ENCODE measurements at regions not wholly inside any gene's neighbourhood (a gene's known extent, or its start where the extent isn't known, plus 50 kb on each side); places are given as distances from the start of the nearest gene placed in this dataset.

GRCh38 chr3:103729547-103729946, 1294.7 kb downstream of the ZPLD1 start:
- H2BK12ac ChIP-seq (ENCODE audit: low read depth, low read length): no peak overlapping the region
- H3K36me3 ChIP-seq (ENCODE audit: control insufficient read depth in 2 of 4, insufficient read depth in 4 of 4, low read length in 3 of 4): no peaks in the 10 kb centered on the region
- H3K27ac ChIP-seq (ENCODE audit: low read depth, low read length): no peak overlapping the region
- H3K56ac ChIP-seq (replicated peaks; ENCODE audit: insufficient read length, low read depth, low read length): no peak overlapping the region
- no peaks in the 10 kb centered on the region for H3K79me2 ChIP-seq (ENCODE audit: control insufficient read depth in 1 of 2, insufficient read depth in 2 of 2, low read length in 2 of 2)
- H3K4me3 ChIP-seq (ENCODE audit: extremely low read depth in 1 of 4, insufficient read depth in 2 of 4, low read depth in 3 of 4, low read length in 4 of 4): no peak overlapping the region
- H4K91ac ChIP-seq (replicated peaks; ENCODE audit: insufficient read length, low read length): no peak overlapping the region
- no peak overlapping the region for H3K23ac ChIP-seq (ENCODE audit: insufficient read length)
- no peaks in the 10 kb centered on the region for H3K27me3 ChIP-seq (replicated peaks in 1 of 4; ENCODE audit: control insufficient read depth in 3 of 4, extremely low read depth in 1 of 4, insufficient read depth in 3 of 4, low read length in 3 of 4)
- CTCF ChIA-PET (ENCODE audit: partially characterized antibody): no interaction called here
- H2BK20ac ChIP-seq (ENCODE audit: low read length): no peak overlapping the region
- H2BK120ac ChIP-seq (replicated peaks; ENCODE audit: low read depth, low read length): no peak overlapping the region
- H3K4ac ChIP-seq (replicated peaks; ENCODE audit: insufficient read length, low read depth, low read length): no peak overlapping the region
- POLR2A ChIA-PET (ENCODE audit: partially characterized antibody): no interaction called here
- H2AFZ ChIP-seq (ENCODE audit: low read length): no peak overlapping the region
- no peak for FAIRE-seq
- no peaks in the 10 kb centered on the region for H3K9me3 ChIP-seq (ENCODE audit: insufficient read depth in 2 of 2, low read depth in 1 of 2, low read length in 1 of 2)
- H3K79me1 ChIP-seq (ENCODE audit: low read depth, low read length): no peaks in the 10 kb centered on the region
- no peaks in the 10 kb centered on the region for H3K23me2 ChIP-seq (ENCODE audit: low read depth, low read length)
- no peaks in the 10 kb centered on the region for H4K20me1 ChIP-seq (replicated peaks in 1 of 2; ENCODE audit: control insufficient read depth in 1 of 2, insufficient read depth in 2 of 2, low read length in 2 of 2)
- WGBS, 2 experiments (ENCODE audit: extremely low coverage in 1 of 2, insufficient coverage in 1 of 2, insufficient read length in 1 of 2, insufficient replicate concordance in 2 of 2, low coverage in 1 of 2, low lambda C conversion rate in 2 of 2, missing lambda C conversion rate in 1 of 2): 85% methylated on average over 3 of the region's 3 CpGs; no CpG with 5 or more reads in 1 of the 2 experiments
- H3K4me2 ChIP-seq (ENCODE audit: insufficient read depth in 1 of 2, low read depth in 2 of 2, low read length in 2 of 2): no peak overlapping the region
- no peak overlapping the region for H3K14ac ChIP-seq (ENCODE audit: insufficient read length)
- no peak overlapping the region for H2BK5ac ChIP-seq (ENCODE audit: low read depth, low read length)
- DNase-seq (ENCODE audit: low read depth in 1 of 2, low spot score in 2 of 2): no peak
- H4K8ac ChIP-seq (ENCODE audit: extremely low read depth, insufficient read depth, low read length): no peak overlapping the region
- no peak overlapping the region for H3K18ac ChIP-seq (ENCODE audit: extremely low read depth, low read length)
- no peak overlapping the region for H4K5ac ChIP-seq (ENCODE audit: insufficient read length, low read depth, low read length)
- no peak overlapping the region for H2AK5ac ChIP-seq (ENCODE audit: low read depth, low read length)
- no peaks in the 10 kb centered on the region for H3K4me1 ChIP-seq (replicated peaks in 1 of 4; ENCODE audit: control insufficient read depth in 3 of 4, insufficient read depth in 4 of 4, low read length in 3 of 4)
- H3K9ac ChIP-seq (replicated peaks in 1 of 4; ENCODE audit: extremely low read depth in 1 of 4, low read depth in 3 of 4, low read length in 3 of 4): no peak overlapping the region
- H2BK15ac ChIP-seq (ENCODE audit: low read length): no peak overlapping the region
- TF ChIP-seq RFX5 (IDR thresholded peaks at IDR 0.05; ENCODE audit: borderline replicate concordance, low read depth, low read length) (no peak), KDM4A (IDR thresholded peaks at IDR 0.05; ENCODE audit: low read depth, low read length, severe bottlenecking) (no peak), SAP30 (IDR thresholded peaks at IDR 0.05; ENCODE audit: insufficient read depth, insufficient replicate concordance, low read length) (no peak), PHF8 (conservative IDR thresholded peaks at IDR 0.05; ENCODE audit: low read depth, low read length) (no peak), CBX8 (IDR thresholded peaks at IDR 0.05; ENCODE audit: borderline replicate concordance, low read depth, low read length) (no peak), KDM1A (IDR thresholded peaks at IDR 0.05; ENCODE audit: borderline replicate concordance, low read length) (no peak), CBX5 (IDR thresholded peaks at IDR 0.05; ENCODE audit: low read depth, low read length) (no peak), HDAC2 (IDR thresholded peaks at IDR 0.05; ENCODE audit: borderline replicate concordance in 1 of 2, low read depth in 2 of 2, low read length in 2 of 2) (no peak), E2F6 (IDR thresholded peaks at IDR 0.05) (no peak), TAF7 (optimal IDR thresholded peaks at IDR 0.05; ENCODE audit: borderline replicate concordance, low read depth, low read length) (no peak), SP4 (IDR thresholded peaks at IDR 0.05; ENCODE audit: low read length) (no peak), CREB1 (IDR thresholded peaks at IDR 0.05) (no peak), MAFK (IDR thresholded peaks at IDR 0.05; ENCODE audit: low read depth, low read length) (no peak), CEBPB (IDR thresholded peaks at IDR 0.05; ENCODE audit: low read depth, low read length) (no peak), ZNF274 (IDR thresholded peaks at IDR 0.05; ENCODE audit: borderline replicate concordance, extremely low read depth, low read length) (no peak)
